EL (cell line): ENCODE measurements at regions not wholly inside any gene's neighbourhood (a gene's known extent, or its start where the extent isn't known, plus 50 kb on each side); places are given as distances from the start of the nearest gene placed in this dataset.
"Not testable (repeated sequence)": the region's sequence is repeated elsewhere in the genome, so short reads cannot be mapped to it uniquely, and the experiment has no call there.

Experiments
- DNase-seq: peaks from one replicate; pipeline ENCODE4 v3.0.0-alpha.2; 2016

DNA sequence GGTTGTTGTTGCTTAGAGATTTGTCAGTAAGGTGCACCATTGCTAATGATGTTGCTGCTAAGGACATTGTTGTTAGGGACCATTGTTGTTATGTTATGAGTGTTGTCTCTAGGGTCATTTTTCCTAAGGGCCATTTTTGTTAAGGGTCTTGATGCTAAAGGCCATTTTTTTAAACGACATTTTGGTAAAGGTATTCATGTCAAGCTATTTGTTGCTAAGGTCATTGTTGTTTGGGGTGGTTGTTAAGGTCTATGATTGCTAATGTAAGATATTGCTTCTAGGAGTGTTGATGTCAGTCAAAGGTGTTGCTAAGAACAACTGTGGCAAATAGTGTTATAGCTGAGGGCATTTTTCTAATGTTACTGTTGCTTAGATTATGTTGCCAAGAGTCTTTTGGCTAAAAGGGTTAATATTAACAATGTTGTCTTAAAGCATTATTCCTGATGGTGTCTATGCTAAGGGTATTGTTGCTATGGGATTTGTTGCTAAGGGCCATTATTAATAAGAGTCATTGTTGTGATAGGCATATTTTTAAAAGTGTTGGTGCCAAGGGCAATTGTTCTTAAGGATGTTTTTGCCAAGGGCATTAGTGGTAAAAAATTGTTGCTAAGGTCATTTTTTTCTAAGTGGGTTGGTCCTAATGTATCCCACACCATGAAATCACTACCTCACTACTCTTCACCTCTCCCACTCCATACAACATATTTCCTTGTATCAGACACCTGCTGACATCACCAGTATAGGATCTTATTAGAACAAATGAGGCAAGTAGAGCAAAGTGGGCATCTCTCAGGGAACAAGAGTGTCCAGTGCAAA, 56.2 kb downstream of the SPATA31A6 start:
- DNase-seq, result not testable (repeated sequence)

GRCh38 chr9:42240261-42240579, 56.8 kb downstream of the SPATA31A6 start:
- peak; percentile 40 for DNase-seq

DNA sequence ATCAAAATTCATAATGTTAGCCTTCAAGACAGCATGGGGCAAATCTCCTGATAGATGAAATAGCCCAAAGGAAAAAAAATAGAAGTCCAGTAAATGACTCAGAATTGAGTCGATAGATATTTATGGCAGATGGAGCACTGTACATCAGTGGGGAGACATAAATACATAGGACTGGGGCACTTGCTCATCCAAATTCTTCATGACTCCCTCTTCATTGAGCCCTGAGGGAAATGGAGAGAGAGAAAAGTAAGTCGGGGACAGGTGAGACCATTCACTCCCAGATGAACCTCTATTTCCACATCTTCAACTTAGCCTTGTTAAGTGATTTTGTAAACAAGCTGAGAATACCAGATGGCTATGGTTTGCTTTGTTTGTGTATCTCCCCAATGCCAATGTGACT, 59.8 kb downstream of the SPATA31A6 start:
- DNase-seq, result peak; percentile 19

- DNase-seq, result not testable (repeated sequence)
Measured at GRCh38 chr9:42243822-42244221, 60.4 kb downstream of the SPATA31A6 start.

DNA sequence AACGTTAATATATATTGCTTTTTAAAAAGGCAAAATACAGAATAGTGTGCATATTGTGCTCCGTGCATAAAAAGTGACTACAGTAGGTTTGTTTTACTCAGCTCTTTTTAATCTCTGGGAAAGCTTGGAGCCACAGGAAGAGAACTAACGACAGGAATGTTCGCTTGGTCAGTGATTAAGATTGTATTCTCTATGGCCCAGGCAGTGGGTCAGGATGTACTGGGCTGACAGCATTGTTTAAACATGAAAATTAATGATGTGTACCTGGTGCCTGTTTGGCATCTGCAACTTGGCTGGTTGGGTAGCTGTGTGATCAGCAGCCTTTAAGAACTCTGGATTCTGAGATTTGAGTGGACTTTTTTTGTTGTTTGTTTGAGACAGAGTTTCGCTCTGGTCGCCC, 85.3 kb downstream of the SPATA31A6 start:
- DNase-seq, result not testable (repeated sequence)

GRCh38 chr9:42269171-42269570, 85.7 kb downstream of the SPATA31A6 start:
- DNase-seq, result not testable (repeated sequence)

- DNase-seq, result not testable (repeated sequence)
Measured at GRCh38 chr9:42273191-42273590, 89.7 kb downstream of the SPATA31A6 start.

- no peak for DNase-seq
Measured at GRCh38 chr9:42275141-42275540, 91.7 kb downstream of the SPATA31A6 start.

DNA sequence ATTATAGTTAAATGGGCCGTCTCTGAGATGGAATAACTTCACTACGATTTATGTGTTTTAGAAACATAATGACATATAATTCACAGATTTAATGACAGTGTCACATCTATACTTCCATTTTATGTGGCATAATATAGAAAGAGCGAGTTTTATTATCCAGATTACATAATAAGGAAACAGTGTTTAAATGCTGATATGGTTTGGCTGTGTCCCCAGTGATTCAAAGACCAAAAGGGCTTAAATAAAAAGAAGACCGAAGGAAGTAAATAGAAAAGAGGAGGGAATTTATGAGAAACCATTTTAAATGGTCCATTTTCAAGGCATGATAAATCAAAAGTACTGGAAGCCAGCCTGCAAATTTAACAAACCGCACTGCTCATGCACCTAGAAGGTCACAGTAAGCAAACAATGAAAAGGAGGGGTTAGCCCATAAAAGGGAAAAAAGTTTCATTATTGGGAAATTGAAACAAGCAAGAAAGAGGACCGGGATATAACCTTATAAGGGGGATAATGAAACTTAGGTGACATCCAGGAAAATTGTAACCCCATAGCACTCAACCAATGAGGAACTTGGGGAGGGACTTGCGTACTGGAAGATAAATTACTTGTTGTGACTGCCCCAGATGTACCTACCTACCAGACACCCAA, 99.2 kb downstream of the SPATA31A6 start:
- not testable (repeated sequence) for DNase-seq

- DNase-seq, result not testable (repeated sequence)
Measured at GRCh38 chr9:42283179-42283543, 99.7 kb downstream of the SPATA31A6 start.

GRCh38 chr9:42286145-42286845, 102.8 kb downstream of the SPATA31A6 start:
- not testable (repeated sequence) for DNase-seq

- not testable (repeated sequence) for DNase-seq
Measured at GRCh38 chr9:42288002-42288864, 104.8 kb downstream of the SPATA31A6 start.

DNA sequence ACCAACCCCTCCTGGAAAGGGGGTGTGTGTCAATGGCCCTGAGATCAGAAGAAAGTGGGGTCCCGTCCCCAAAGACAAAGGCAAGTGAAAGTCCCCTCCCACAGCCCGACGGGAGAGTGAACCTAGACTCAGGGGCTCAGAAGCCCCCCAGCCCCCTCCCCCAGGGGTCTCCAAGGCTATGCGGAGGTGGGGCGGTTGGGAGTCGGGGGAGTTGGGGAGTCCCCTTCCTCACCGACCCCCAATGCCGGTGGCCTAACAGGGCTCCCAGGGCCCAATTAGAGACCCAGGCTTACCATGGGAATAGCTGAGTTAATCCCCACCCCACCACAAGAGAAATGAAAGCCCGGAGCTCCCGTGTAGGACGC, 105.4 kb downstream of the SPATA31A6 start:
- DNase-seq, result not testable (repeated sequence)

DNA sequence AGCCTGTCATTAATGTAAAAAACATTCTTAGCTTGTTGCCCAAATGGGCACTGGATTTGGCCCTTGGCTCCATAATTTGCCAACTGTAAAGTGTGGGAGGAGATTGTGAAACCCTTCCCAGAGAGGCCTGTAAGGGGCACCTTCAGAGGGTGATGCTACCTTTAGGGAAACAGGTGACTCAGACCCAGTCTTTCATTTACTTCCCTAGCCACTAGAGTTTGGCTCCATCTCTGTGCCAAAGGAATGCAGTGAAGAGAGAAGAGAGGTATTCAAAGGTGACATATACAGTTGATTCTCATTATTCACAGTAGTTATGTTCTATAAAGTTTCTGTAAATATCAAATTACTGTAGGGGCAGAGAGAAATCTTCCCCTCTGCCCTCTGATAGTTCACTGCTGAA, 116.7 kb downstream of the SPATA31A6 start:
- not testable (repeated sequence) for DNase-seq

DNA sequence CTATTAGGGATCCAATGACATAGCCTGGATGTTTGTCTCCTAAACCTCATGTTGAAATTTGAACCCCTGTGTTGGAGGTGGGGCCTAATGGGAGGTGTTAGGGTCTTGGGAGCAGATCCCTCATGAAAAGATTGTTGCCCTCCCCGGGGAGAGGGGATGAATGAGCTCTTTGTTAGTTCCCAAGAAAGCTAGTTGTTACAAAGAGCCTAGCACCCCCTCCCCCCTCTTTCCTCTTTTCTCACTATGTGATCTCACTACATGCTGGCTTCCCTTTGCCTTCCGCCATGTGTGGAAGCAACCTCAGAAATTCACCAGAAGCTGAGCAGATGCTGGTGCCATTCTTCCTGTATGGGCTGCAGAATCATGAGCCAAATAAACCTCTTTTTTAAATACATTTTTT, 123.2 kb downstream of the SPATA31A6 start:
- not testable (repeated sequence) for DNase-seq

- not testable (repeated sequence) for DNase-seq
Measured at GRCh38 chr9:42307449-42307848, 124.0 kb downstream of the SPATA31A6 start.

- not testable (repeated sequence) for DNase-seq
Measured at GRCh38 chr9:42310972-42311371, 127.5 kb downstream of the SPATA31A6 start.

DNA sequence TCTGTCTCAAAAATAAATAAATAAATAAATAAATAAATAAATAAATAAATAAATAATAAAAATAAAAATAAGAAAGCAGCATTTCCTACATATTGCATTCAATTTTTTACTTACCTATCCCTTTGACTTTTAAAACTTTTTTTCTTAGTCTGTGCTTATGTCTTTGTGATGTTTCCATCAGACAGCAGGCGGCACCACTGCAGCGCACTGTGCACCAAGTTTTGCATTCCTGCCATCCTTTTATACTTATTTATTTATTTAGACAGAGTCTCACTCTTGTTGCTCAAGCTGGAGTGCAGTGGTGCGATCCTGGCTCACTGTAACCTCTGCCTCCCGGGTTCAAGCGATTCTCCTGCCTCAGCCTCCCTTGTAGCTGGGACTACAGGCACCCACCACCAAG, 132.6 kb downstream of the SPATA31A6 start:
- not testable (repeated sequence) for DNase-seq

- DNase-seq, result not testable (repeated sequence)
Measured at GRCh38 chr9:42317677-42318076, 134.2 kb downstream of the SPATA31A6 start.

GRCh38 chr9:42323084-42323809, 139.8 kb downstream of the SPATA31A6 start:
- DNase-seq, result not testable (repeated sequence)

- not testable (repeated sequence) for DNase-seq
Measured at GRCh38 chr9:42325142-42325541, 141.7 kb downstream of the SPATA31A6 start.

- DNase-seq, result not testable (repeated sequence)
Measured at GRCh38 chr9:42325561-42325960, 142.1 kb downstream of the SPATA31A6 start.
